Body of pancreas (tissue), 4 donors: ENCODE measurements at regions not wholly inside any gene's neighbourhood (a gene's known extent, or its start where the extent isn't known, plus 50 kb on each side); places are given as distances from the start of the nearest gene placed in this dataset.

Experiments
- ATAC-seq: fragments of 150-250 bp; one replicate; pipeline ENCODE4 v1.9.1; 2016
- DNase-seq, 4 donors: peaks; one replicate each; pipeline ENCODE4 v3.0.0-alpha.2; 2019
- H3K27ac ChIP-seq, 4 donors: fragments of 200-600 bp; sonication (generic); 1 replicate in 3 of 4; 2 replicates in 1 of 4; pipeline versions ENCODE4 v1.5.1 to v1.6.1; 2016 to 2019; ENCODE audit warnings: mild to moderate bottlenecking in 1 of 4, mixed read lengths in 1 of 4, moderate library complexity in 1 of 4
- H3K27me3 ChIP-seq, 2 donors: fragments of 200-600 bp; sonication (generic); one replicate each; pipeline ENCODE4 v1.6.0; 2016; ENCODE audit warnings: mild to moderate bottlenecking in 1 of 2
- H3K36me3 ChIP-seq, 2 donors: fragments of 200-600 bp; sonication (generic); replicated peaks in 1 of 2; 2 replicates each; pipeline ENCODE4 v1.5.1; 2016; ENCODE audit warnings: low read depth in 2 of 2; ENCODE audit not compliant: insufficient read depth in 1 of 2
- H3K4me1 ChIP-seq: fragments of 200-600 bp; sonication (generic); one replicate; pipeline ENCODE4 v1.6.0; 2016
- H3K4me3 ChIP-seq, 2 donors: fragments of 200-600 bp; sonication (generic); 1 replicate in 1 of 2; 2 replicates in 1 of 2; pipeline ENCODE4 v1.5.1; 2016 to 2019
- H3K9me3 ChIP-seq, 3 donors: fragments of 200-600 bp; sonication (generic); 1 replicate in 2 of 3; 2 replicates in 1 of 3; pipeline ENCODE4 v1.5.1; 2016
- CTCF ChIP-seq, 7 experiments: fragments of 450-650 bp in 4 of 7; fragments of 200-600 bp in 3 of 7; sonication (generic) in 3 of 7; IDR thresholded peaks; one replicate each; pipeline ENCODE4 v1.5.1; 2016 to 2019; ENCODE audit warnings: antibody characterized with exemption in 7 of 7
- POLR2A ChIP-seq, 3 donors: fragments of 450-650 bp; IDR thresholded peaks; one replicate each; pipeline ENCODE4 v1.6.1; 2016; ENCODE audit warnings: antibody characterized with exemption in 3 of 3, mild to moderate bottlenecking in 2 of 3
- WGBS, 2 donors: methylation state at CpG; one replicate each; pipeline ENCODE4 v1.1.5; 2017; 5-methylcytosine and 5-hydroxymethylcytosine counted together
- intact Hi-C: fragments of 100-400 bp; cut with DNase I; formaldehyde crosslinking; loops from one replicate; pipeline ENCODE4 v1.15.1; 2023

DNA sequence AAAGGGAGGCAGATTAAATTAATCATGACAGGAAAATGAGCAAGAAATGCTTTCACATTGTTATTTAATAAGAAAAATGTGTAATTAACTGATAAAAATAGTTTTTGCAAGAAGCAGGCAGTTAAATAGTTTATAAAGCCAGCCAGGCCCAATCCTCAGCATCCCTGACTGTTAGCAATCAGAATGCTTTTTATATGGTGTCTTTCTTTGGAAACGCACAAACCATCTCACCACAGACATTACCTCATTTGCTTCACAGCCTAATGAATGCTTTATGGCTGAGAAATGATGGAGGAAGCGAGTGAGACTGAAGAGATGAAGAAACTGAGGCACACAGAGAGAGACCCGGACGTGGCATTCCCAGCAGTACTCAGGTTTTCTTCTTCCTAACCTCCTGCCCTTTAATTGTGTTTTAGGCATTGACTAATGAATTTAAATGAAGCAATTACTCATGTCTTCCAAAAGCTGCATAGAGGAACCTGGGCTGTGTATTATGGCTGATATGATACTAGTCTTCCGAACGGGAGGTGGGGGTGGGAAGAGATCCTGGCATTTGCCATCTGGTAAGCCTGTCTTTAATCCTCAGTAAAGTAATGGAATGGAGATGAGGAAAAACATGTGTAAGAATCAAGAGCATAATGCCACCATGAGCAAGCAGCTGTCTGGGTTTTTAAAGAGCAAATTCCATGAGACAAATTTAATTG, 116.1 kb upstream of the LMO4 start:
- no peak for ATAC-seq
- no peak for DNase-seq
- no peak overlapping the region for H3K4me3 ChIP-seq
- H3K9me3 ChIP-seq = peaks cover 0 to 6% (median 0%) of the 10 kb centered on the region in 3 donors
- no peaks in the 10 kb centered on the region for H3K4me1 ChIP-seq
- no peak overlapping the region for H3K27ac ChIP-seq
- WGBS, 2 donors = 62 to 69% methylated on average over 6 of the region's 6 CpGs
- H3K27me3 ChIP-seq = no peaks in the 10 kb centered on the region
- H3K36me3 ChIP-seq = no peaks in the 10 kb centered on the region
- TF ChIP-seq POLR2A (IDR thresholded peaks at IDR 0.05) (no peak), CTCF (IDR thresholded peaks at IDR 0.05) (no peak)
- intact Hi-C loops = no loop called here

DNA sequence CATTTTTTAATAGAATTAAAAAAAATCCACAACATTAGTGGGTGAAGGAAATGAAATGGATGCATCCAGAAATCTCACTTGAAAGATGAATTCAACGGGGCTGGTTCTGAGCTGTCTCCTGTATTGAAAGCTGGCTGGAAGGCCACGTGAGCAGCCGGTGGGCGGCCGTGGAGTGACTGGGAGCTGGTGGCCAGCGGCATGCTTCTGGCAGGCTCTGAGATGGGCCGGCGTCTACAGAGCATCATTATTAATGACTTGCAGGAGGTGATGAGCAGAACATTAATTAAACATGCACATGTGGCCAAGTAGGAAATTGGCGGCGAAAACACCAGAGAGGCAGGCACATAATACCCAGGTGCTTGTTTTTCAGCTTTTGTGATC, 115.6 kb upstream of the LMO4 start:
- intact Hi-C loops = no loop called here
- H3K36me3 ChIP-seq = no peaks in the 10 kb centered on the region
- H3K27ac ChIP-seq = no peak overlapping the region
- peaks cover 0 to 6% (median 0%) of the 10 kb centered on the region in 3 donors for H3K9me3 ChIP-seq
- DNase-seq (no peak), ATAC-seq (no peak)
- H3K4me3 ChIP-seq = no peak overlapping the region
- whole genome bisulfite sequencing, 2 donors = 86 to 87% methylated on average over 10 of the region's 10 CpGs
- TF ChIP-seq POLR2A (IDR thresholded peaks at IDR 0.05) = no peak
- no peak for TF ChIP-seq CTCF (IDR thresholded peaks at IDR 0.05)
- no peaks in the 10 kb centered on the region for H3K27me3 ChIP-seq
- no peaks in the 10 kb centered on the region for H3K4me1 ChIP-seq

DNA sequence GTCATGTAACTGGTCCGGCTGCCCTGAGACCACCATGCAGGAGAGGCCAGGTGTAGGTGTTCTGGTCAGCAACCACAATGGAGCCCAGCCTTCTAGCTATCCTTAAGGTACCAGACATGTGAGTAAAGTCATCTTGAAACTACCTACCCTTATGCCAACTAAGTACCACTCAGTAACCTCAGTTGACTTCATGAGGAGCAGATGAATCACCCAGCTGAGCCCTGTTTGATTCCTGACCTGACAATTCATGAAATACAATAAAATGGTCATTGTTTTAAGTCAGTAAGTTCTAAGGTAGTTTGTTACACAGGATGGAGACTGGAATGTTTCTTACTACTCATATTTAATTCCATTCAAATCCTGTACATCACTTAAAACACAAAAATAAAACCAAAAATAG, 113.1 kb upstream of the LMO4 start:
- no peak for ATAC-seq
- no peak for DNase-seq
- H3K36me3 ChIP-seq = no peaks in the 10 kb centered on the region
- no peaks in the 10 kb centered on the region for H3K4me1 ChIP-seq
- no peaks in the 10 kb centered on the region for H3K27me3 ChIP-seq
- no peak overlapping the region for H3K27ac ChIP-seq
- 89 to 100% methylated on average over 1 of the region's 1 CpG for WGBS, 2 donors
- intact Hi-C loops = no loop called here
- H3K4me3 ChIP-seq = no peak overlapping the region
- peaks cover 0 to 6% (median 0%) of the 10 kb centered on the region in 3 donors for H3K9me3 ChIP-seq
- TF ChIP-seq POLR2A (IDR thresholded peaks at IDR 0.05) (no peak), CTCF (IDR thresholded peaks at IDR 0.05) (no peak)

- 50 to 58% methylated on average over 2 of the region's 2 CpGs for WGBS, 2 donors
- no peak overlapping the region for H3K4me3 ChIP-seq
- intact Hi-C loops = no loop called here
- peaks cover 0 to 6% (median 0%) of the 10 kb centered on the region in 3 donors for H3K9me3 ChIP-seq
- H3K27me3 ChIP-seq = no peaks in the 10 kb centered on the region
- no peaks in the 10 kb centered on the region for H3K36me3 ChIP-seq
- no peaks in the 10 kb centered on the region for H3K4me1 ChIP-seq
- no peak overlapping the region for H3K27ac ChIP-seq
- TF ChIP-seq CTCF (IDR thresholded peaks at IDR 0.05) = no peak
- TF ChIP-seq POLR2A (IDR thresholded peaks at IDR 0.05) = no peak
- DNase-seq (no peak), ATAC-seq (no peak)
Observed at GRCh38 chr1:87218618-87219017, 110.1 kb upstream of the LMO4 start.

GRCh38 chr1:87219141-87219540, 109.5 kb upstream of the LMO4 start:
- Histone ChIP-seq H3K27ac (no peak overlapping the region), H3K27me3 (no peaks in the 10 kb centered on the region), H3K4me1 (no peaks in the 10 kb centered on the region), H3K36me3 (no peaks in the 10 kb centered on the region), H3K4me3 (no peak overlapping the region), H3K9me3 (peaks cover 0 to 6% (median 0%) of the 10 kb centered on the region in 3 donors)
- DNase-seq (no peak), ATAC-seq (no peak)
- 47 to 86% methylated on average over 1 of the region's 1 CpG for WGBS, 2 donors
- intact Hi-C loops = no loop called here
- TF ChIP-seq CTCF (IDR thresholded peaks at IDR 0.05) (no peak), POLR2A (IDR thresholded peaks at IDR 0.05) (no peak)
